Endothelial cell of umbilical vein (primary cell): ENCODE measurements at regions not wholly inside any gene's neighbourhood (a gene's known extent, or its start where the extent isn't known, plus 50 kb on each side); places are given as distances from the start of the nearest gene placed in this dataset.

Experiments used
- BruUV-seq: library from RNA; stranded (reverse); fragments of 400-500 nt; replicated peaks from 2 replicates; lab custom pipeline; 2021; lab: Mats Ljungman, UMichigan
- CTCF ChIA-PET: fragments of 300-600, 350-600 bp; sonication (Branson Sonifier 250); formaldehyde crosslinking; loops from one replicate; lab custom pipeline; 2021; ENCODE audit warnings: antibody characterized with exemption, inconsistent platforms; lab: Charles Lee
- POLR2A ChIA-PET: fragments of 300-600, 350-600 bp; sonication (Branson Sonifier 250); formaldehyde crosslinking; loops from one replicate; lab custom pipeline; 2021; ENCODE audit warnings: antibody characterized with exemption, inconsistent platforms; lab: Charles Lee
- DNase-seq: peaks from one replicate; pipeline ENCODE4 v3.0.0-alpha.2; 2011; ENCODE audit warnings: low read depth, low spot score
- FAIRE-seq: peaks from 2 replicates; lab custom pipeline; 2011; peaks lifted over from hg19 to GRCh38; lab: Jason Lieb, UNC
- H2AFZ ChIP-seq: 2 replicates; pipeline ENCODE4 v1.6.0; 2012; ENCODE audit warnings: low read depth, low read length, control low read depth, inconsistent platforms
- H3K27ac ChIP-seq: 2 replicates; pipeline ENCODE4 v1.5.1; 2011; ENCODE audit warnings: low read depth, mild to moderate bottlenecking, control low read depth, low read length, moderate library complexity; ENCODE audit not compliant: insufficient read depth
- H3K27me3 ChIP-seq, 2 experiments: 2 replicates each; pipeline versions ENCODE4 v1.6.0 to v1.6.1; 2011; ENCODE audit warnings: low read length in 2 of 2, mixed read lengths in 1 of 2; ENCODE audit not compliant: control insufficient read depth in 2 of 2, insufficient read depth in 2 of 2
- H3K36me3 ChIP-seq, 2 experiments: 2 replicates in 1 of 2; 3 replicates in 1 of 2; pipeline ENCODE4 v1.5.1; 2011; ENCODE audit warnings: low read length in 2 of 2, mild to moderate bottlenecking in 1 of 2, moderate library complexity in 1 of 2; ENCODE audit not compliant: control insufficient read depth in 2 of 2, insufficient read depth in 2 of 2; ENCODE audit errors: extremely low read depth in 1 of 2
- H3K4me1 ChIP-seq: 3 replicates; pipeline ENCODE4 v1.5.1; 2011; ENCODE audit warnings: mild to moderate bottlenecking, low read length; ENCODE audit not compliant: control insufficient read depth, insufficient read depth; ENCODE audit errors: extremely low read depth
- H3K4me2 ChIP-seq: 2 replicates; pipeline ENCODE4 v1.6.1; 2011; ENCODE audit warnings: low read length, control low read depth, mixed read lengths; ENCODE audit not compliant: insufficient read depth
- H3K4me3 ChIP-seq, 3 experiments: fragments of 200-600 bp in 1 of 3; sonication (generic), shearing (Covaris generic) in 1 of 3; replicated peaks in 1 of 3; 2 replicates each; pipeline ENCODE4 v1.5.1; 2011 to 2016; ENCODE audit warnings: control low read depth in 3 of 3, low read length in 3 of 3, mild to moderate bottlenecking in 2 of 3, inconsistent platforms in 1 of 3, low read depth in 1 of 3, moderate library complexity in 1 of 3; ENCODE audit not compliant: insufficient read depth in 1 of 3
- H3K79me2 ChIP-seq: 2 replicates; pipeline ENCODE4 v1.6.0; 2012; ENCODE audit warnings: low read length, inconsistent platforms; ENCODE audit not compliant: control insufficient read depth, insufficient read depth
- H3K9ac ChIP-seq: replicated peaks from 2 replicates; pipeline ENCODE3; 2011; ENCODE audit warnings: low read length, control low read depth; ENCODE audit not compliant: insufficient read depth; ENCODE audit errors: extremely low read depth
- H3K9me1 ChIP-seq: replicated peaks from 3 replicates; pipeline ENCODE4 v1.6.0; 2011; ENCODE audit warnings: mild to moderate bottlenecking, low read length; ENCODE audit not compliant: control insufficient read depth, insufficient read depth; ENCODE audit errors: extremely low read depth
- H3K9me3 ChIP-seq: replicated peaks from 2 replicates; pipeline ENCODE4 v1.5.1; 2012; ENCODE audit warnings: low read length, inconsistent platforms; ENCODE audit not compliant: control insufficient read depth, insufficient read depth
- H4K20me1 ChIP-seq: replicated peaks from 2 replicates; pipeline ENCODE3; 2011; ENCODE audit warnings: mild to moderate bottlenecking, low read length; ENCODE audit not compliant: control insufficient read depth, insufficient read depth; ENCODE audit errors: extremely low read depth
- EZH2 ChIP-seq: IDR thresholded peaks from 2 replicates; pipeline ENCODE4 v1.6.1; 2012; ENCODE audit warnings: borderline replicate concordance, low read depth, mild to moderate bottlenecking, moderate library complexity, low read length, inconsistent platforms; ENCODE audit not compliant: severe bottlenecking
- FOS ChIP-seq: IDR thresholded peaks from 2 replicates; pipeline ENCODE4 v1.6.1; 2011; ENCODE audit warnings: mild to moderate bottlenecking, low read length, moderate library complexity, borderline replicate concordance; ENCODE audit not compliant: insufficient read depth
- GATA2 ChIP-seq: IDR thresholded peaks from 2 replicates; pipeline ENCODE4 v1.7.0; 2011; ENCODE audit warnings: low read depth, mild to moderate bottlenecking, moderate library complexity, mixed read lengths, low read length; ENCODE audit not compliant: insufficient read length, insufficient read depth
- JUN ChIP-seq: IDR thresholded peaks from 2 replicates; pipeline ENCODE4 v1.6.1; 2011; ENCODE audit warnings: borderline replicate concordance, low read depth; ENCODE audit not compliant: insufficient read length, insufficient read depth
- MYC ChIP-seq: IDR thresholded peaks from one replicate; pipeline ENCODE4 v1.6.1; 2011; ENCODE audit warnings: mild to moderate bottlenecking, low read depth, low read length
- POLR2A ChIP-seq: IDR thresholded peaks from 2 replicates; pipeline ENCODE4 v1.6.1; 2012; ENCODE audit warnings: low read depth, mild to moderate bottlenecking, control low read depth, low read length
- POLR2AphosphoS5 ChIP-seq: IDR thresholded peaks from 2 replicates; pipeline ENCODE4 v1.6.1; 2012; ENCODE audit warnings: low read depth, mild to moderate bottlenecking, control low read depth, low read length, moderate library complexity; ENCODE audit not compliant: insufficient read depth
- dilution Hi-C: fragments of 300-500 bp; cut with MboI; formaldehyde crosslinking; loops from one replicate; pipeline ENCODE4 v1.15.0; 2019; ENCODE audit warnings: low sequenced_read_pairs; ENCODE audit not compliant: extremely low pct_ligation_motif_present
- intact Hi-C: fragments of 100-400 bp; cut with micrococcal nuclease; formaldehyde crosslinking; loops from one replicate; pipeline ENCODE4 v1.10.0; 2022
- TF ChIP-seq, protein P1 (sequence below): IDR thresholded peaks from 2 replicates; pipeline ENCODE4 v1.6.1; 2011; ENCODE audit not compliant: insufficient read depth, insufficient read length
- TF ChIP-seq, protein P2 (sequence below), 2 donors: IDR thresholded peaks; 1 replicate in 1 of 2; 2 replicates in 1 of 2; pipeline ENCODE4 v1.5.1; 2011; ENCODE audit warnings: low read length in 2 of 2, mild to moderate bottlenecking in 2 of 2, moderate library complexity in 2 of 2, control low read depth in 1 of 2, inconsistent platforms in 1 of 2, low read depth in 1 of 2; ENCODE audit not compliant: insufficient read depth in 1 of 2; ENCODE audit errors: extremely low read depth in 1 of 2

DNA sequence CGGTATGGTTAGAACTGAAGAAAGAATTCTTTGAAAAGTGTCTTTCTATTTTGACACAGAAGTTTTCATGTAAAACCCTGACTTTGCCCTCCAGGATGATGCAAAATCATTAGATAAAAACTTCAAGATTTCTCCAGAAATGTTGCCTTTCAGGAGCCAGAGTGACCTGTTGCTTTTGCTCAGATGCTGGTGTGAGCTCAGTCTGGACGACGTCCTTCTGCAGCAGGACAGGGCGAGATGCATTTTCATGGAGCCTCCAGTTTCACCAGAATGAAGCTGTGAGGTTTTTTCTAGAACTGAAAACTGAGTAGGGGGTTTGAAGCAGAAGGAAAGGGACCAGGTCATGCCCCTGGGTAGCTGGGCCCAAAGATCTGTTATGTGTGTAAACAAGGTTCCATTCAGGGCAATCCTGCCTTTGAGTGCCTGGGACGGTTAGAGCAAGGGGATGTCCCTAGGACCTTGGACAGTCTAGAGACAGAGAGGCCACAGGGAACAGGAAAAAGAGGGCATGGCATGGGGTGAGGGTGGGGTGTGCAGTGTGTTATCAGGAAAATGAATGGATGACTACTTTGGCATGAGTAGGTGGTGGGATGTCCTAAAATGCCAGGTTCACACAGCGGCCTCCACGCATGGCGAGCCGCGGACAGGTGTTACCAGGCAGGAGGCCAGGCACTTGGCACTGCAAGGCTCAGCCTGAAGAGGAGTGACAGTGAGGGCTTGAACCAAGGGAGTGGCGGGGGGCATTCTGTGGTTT is 356.3 kb downstream of the CXCL12 start:
- BruUV-seq = no TSS peak
- H3K4me2 ChIP-seq = no peak overlapping the region
- FAIRE-seq (no peak), DNase-seq (no peak)
- H2AFZ ChIP-seq = no peak overlapping the region
- H3K27me3 ChIP-seq = no peaks in the 10 kb centered on the region
- no peaks in the 10 kb centered on the region for H3K4me1 ChIP-seq
- POLR2A ChIA-PET = no interaction called here
- H4K20me1 ChIP-seq = no peaks in the 10 kb centered on the region
- no peak overlapping the region for H3K27ac ChIP-seq
- H3K4me3 ChIP-seq = no peak overlapping the region
- intact Hi-C loops (no loop called here), dilution Hi-C loops (no loop called here)
- H3K9me1 ChIP-seq = no peaks in the 10 kb centered on the region
- TF ChIP-seq MYC (no peak), GATA2 (no peak), EZH2 (no peak), JUN (no peak), FOS (no peak), POLR2AphosphoS5 (no peak), POLR2A (no peak)
- TF ChIP-seq, protein P1, sequence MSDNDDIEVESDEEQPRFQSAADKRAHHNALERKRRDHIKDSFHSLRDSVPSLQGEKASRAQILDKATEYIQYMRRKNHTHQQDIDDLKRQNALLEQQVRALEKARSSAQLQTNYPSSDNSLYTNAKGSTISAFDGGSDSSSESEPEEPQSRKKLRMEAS = no peak
- TF ChIP-seq, protein P2, sequence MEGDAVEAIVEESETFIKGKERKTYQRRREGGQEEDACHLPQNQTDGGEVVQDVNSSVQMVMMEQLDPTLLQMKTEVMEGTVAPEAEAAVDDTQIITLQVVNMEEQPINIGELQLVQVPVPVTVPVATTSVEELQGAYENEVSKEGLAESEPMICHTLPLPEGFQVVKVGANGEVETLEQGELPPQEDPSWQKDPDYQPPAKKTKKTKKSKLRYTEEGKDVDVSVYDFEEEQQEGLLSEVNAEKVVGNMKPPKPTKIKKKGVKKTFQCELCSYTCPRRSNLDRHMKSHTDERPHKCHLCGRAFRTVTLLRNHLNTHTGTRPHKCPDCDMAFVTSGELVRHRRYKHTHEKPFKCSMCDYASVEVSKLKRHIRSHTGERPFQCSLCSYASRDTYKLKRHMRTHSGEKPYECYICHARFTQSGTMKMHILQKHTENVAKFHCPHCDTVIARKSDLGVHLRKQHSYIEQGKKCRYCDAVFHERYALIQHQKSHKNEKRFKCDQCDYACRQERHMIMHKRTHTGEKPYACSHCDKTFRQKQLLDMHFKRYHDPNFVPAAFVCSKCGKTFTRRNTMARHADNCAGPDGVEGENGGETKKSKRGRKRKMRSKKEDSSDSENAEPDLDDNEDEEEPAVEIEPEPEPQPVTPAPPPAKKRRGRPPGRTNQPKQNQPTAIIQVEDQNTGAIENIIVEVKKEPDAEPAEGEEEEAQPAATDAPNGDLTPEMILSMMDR (IDR thresholded peaks at IDR 0.05; ENCODE audit: extremely low read depth in 1 of 2, insufficient read depth in 1 of 2, low read depth in 1 of 2, low read length in 2 of 2) = no peak
- no peaks in the 10 kb centered on the region for H3K9me3 ChIP-seq
- no peaks in the 10 kb centered on the region for H3K79me2 ChIP-seq
- CTCF ChIA-PET = no interaction called here
- no peaks in the 10 kb centered on the region for H3K36me3 ChIP-seq
- H3K9ac ChIP-seq = no peak overlapping the region
